ENCODE measurements at regions not wholly inside any gene's neighbourhood (a gene's known extent, or its start where the extent isn't known, plus 50 kb on each side); places are given as distances from the start of the nearest gene placed in this dataset.

DNA sequence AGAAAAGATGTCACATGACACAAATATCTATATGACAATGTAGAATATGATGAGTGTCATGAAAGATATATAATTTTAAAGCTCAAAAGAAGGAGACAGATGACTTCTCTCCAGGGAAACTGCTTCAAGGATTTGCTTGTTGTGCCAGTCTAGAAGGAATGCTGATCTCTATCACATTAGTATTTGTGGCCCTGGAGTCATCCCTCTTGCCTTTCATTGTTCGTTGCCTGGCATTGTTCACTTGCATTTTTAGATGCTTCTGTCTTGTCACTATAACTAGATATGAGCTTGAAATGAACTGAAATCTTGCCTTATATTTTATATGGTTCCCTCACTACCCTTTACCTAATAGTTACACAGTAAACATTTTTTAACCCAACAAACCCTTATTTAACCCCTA, 207.5 kb downstream of the ZNF608 start:
- Histone ChIP-seq H3K27me3 (no peaks in the 10 kb centered on the region), H3K9me3 (no peaks in the 10 kb centered on the region), H3K27ac (no peak overlapping the region), H3K36me3 (no peaks in the 10 kb centered on the region), H3K9ac (ENCODE audit: low read depth in 2 of 2, low read length in 2 of 2) (no peak overlapping the region), H3K4me1 (no peaks in the 10 kb centered on the region), H3K4me3 (no peak overlapping the region)
- DNase-seq, result no peak
- intact Hi-C loops (cut with DNase I), result no loop called here
- TF ChIP-seq, protein P1, sequence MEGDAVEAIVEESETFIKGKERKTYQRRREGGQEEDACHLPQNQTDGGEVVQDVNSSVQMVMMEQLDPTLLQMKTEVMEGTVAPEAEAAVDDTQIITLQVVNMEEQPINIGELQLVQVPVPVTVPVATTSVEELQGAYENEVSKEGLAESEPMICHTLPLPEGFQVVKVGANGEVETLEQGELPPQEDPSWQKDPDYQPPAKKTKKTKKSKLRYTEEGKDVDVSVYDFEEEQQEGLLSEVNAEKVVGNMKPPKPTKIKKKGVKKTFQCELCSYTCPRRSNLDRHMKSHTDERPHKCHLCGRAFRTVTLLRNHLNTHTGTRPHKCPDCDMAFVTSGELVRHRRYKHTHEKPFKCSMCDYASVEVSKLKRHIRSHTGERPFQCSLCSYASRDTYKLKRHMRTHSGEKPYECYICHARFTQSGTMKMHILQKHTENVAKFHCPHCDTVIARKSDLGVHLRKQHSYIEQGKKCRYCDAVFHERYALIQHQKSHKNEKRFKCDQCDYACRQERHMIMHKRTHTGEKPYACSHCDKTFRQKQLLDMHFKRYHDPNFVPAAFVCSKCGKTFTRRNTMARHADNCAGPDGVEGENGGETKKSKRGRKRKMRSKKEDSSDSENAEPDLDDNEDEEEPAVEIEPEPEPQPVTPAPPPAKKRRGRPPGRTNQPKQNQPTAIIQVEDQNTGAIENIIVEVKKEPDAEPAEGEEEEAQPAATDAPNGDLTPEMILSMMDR (IDR thresholded peaks at IDR 0.05), result no peak

DNA sequence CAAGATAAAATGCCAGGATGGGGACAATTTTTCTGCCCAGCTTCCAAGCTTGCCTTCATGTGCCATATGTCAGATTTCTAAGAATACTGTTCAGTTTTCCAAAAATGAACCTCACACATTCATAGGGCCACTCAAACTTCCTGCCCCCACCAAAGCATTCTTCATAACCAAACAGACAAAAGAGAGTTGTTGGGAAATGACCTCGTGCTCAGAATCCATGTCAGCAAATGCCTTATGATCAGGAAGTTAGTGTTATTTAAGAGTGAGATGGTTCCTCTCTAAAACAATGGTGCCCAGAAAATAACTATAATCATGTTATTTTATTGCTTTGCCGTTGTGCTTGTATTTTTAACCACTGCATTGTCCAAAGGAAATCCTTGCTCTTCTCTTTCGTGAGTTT, 208.2 kb downstream of the ZNF608 start:
- no peaks in the 10 kb centered on the region for H3K4me1 ChIP-seq
- TF ChIP-seq, protein P1 (IDR thresholded peaks at IDR 0.05), result no peak
- no peak overlapping the region for H3K4me3 ChIP-seq
- intact Hi-C loops (cut with DNase I), result no loop called here
- no peaks in the 10 kb centered on the region for H3K9me3 ChIP-seq
- no peaks in the 10 kb centered on the region for H3K27me3 ChIP-seq
- no peak overlapping the region for H3K9ac ChIP-seq (ENCODE audit: low read depth in 2 of 2, low read length in 2 of 2)
- H3K36me3 ChIP-seq, result no peaks in the 10 kb centered on the region
- no peak for DNase-seq
- no peak overlapping the region for H3K27ac ChIP-seq

DNA sequence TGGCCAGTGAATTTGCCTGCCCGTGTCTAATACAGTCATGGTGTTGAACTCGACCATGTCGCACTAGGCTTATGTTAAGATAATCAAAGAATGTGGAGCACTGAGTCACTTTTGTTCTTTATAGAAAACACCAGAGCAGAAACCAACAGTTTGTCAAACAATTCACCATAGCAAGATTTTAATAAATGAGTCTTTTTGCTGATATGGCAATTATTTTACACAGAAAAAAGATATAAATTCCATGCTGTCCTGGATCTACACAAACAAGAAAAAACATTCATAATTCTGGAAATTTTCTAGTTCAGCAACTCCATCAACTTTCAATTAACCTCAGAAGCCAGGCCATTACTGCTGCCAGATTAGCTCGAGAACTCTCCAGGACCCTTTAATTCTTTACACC, 208.9 kb downstream of the ZNF608 start:
- TF ChIP-seq, protein P1 (IDR thresholded peaks at IDR 0.05), result no peak
- no peaks in the 10 kb centered on the region for H3K36me3 ChIP-seq
- intact Hi-C loops (cut with DNase I), result no loop called here
- no peaks in the 10 kb centered on the region for H3K27me3 ChIP-seq
- no peak overlapping the region for H3K4me3 ChIP-seq
- H3K9me3 ChIP-seq, result no peaks in the 10 kb centered on the region
- no peak overlapping the region for H3K27ac ChIP-seq
- H3K4me1 ChIP-seq, result no peaks in the 10 kb centered on the region
- no peak overlapping the region for H3K9ac ChIP-seq (ENCODE audit: low read depth in 2 of 2, low read length in 2 of 2)
- no peak for DNase-seq

DNA sequence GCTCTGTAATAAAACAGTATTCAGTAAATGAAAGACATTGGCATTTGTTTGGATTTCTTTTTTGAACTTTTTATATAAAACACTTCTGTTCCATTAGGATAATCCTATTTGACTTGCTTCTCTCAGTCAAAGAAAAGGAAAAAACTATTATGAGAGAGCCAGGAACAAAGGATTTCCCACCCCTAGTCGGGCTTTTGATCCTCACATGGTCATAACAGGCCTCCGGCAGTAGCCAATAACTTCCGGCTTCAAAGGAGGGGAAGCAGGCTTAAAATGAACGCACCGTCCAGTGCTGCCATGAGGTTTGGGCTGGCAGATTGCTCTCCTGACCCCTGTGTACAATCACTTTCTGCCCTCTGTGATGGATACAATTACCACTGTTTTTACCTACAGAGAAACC, 209.3 kb downstream of the ZNF608 start:
- Histone ChIP-seq H3K27ac (no peak overlapping the region), H3K36me3 (no peaks in the 10 kb centered on the region), H3K4me3 (no peak overlapping the region), H3K9ac (ENCODE audit: low read depth in 2 of 2, low read length in 2 of 2) (no peak overlapping the region), H3K27me3 (no peaks in the 10 kb centered on the region), H3K4me1 (no peaks in the 10 kb centered on the region), H3K9me3 (no peaks in the 10 kb centered on the region)
- intact Hi-C loops (cut with DNase I), result no loop called here
- TF ChIP-seq, protein P1 (IDR thresholded peaks at IDR 0.05), result no peak
- no peak for DNase-seq

DNA sequence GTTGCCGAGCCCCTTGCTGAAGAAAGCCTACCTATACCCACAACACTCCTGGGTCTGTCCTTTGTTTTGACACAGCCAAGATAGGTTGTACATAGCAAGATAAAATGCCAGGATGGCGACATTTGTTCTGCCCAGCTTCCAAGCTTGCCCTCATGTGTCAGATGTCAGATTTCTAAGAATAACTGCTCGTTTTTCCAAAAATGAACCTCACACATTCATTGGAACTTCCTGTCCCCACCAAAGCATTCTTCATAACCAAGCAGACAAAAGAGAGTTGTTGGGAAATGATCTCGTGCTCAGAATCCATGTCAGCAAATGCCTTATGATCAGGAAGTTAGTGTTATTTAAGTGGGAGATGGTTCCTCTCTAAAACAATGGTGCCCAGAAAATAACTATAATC, 210.1 kb downstream of the ZNF608 start:
- DNase-seq, result no peak
- intact Hi-C loops (cut with DNase I), result no loop called here
- Histone ChIP-seq H3K36me3 (no peaks in the 10 kb centered on the region), H3K27ac (no peak overlapping the region), H3K27me3 (no peaks in the 10 kb centered on the region), H3K4me3 (no peak overlapping the region), H3K4me1 (no peaks in the 10 kb centered on the region), H3K9me3 (no peaks in the 10 kb centered on the region), H3K9ac (ENCODE audit: low read depth in 2 of 2, low read length in 2 of 2) (no peak overlapping the region)
- TF ChIP-seq, protein P1 (IDR thresholded peaks at IDR 0.05), result no peak

DNA sequence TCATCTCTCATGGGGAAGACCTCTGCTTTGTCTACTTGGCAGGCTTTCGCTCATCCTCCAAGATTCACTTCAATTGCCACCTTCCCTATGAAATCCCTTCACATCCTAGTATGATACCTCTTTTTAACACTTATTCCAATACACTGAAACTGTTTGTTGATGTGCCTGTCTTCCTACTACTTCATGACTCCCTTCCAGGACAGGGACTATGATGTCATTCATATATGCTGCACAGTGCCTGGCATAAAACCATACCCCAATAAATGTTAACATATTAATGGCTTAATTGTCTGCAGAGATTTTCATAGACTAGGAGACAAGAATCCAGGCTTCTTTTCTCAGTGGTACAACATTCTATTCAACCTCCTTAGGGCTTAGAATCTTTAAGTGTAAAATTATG, 215.5 kb downstream of the ZNF608 start:
- TF ChIP-seq, protein P1 (IDR thresholded peaks at IDR 0.05), result no peak
- DNase-seq, result no peak
- H3K9ac ChIP-seq (ENCODE audit: low read depth in 2 of 2, low read length in 2 of 2), result no peak overlapping the region
- no peaks in the 10 kb centered on the region for H3K9me3 ChIP-seq
- no peak overlapping the region for H3K4me3 ChIP-seq
- H3K4me1 ChIP-seq, result no peaks in the 10 kb centered on the region
- H3K27me3 ChIP-seq, result no peaks in the 10 kb centered on the region
- intact Hi-C loops (cut with DNase I), result no loop called here
- H3K36me3 ChIP-seq, result no peaks in the 10 kb centered on the region
- no peak overlapping the region for H3K27ac ChIP-seq

Measured in colonic mucosa (tissue), 4 donors.